ENCODE measurements at regions not wholly inside any gene's neighbourhood (a gene's known extent, or its start where the extent isn't known, plus 50 kb on each side); places are given as distances from the start of the nearest gene placed in this dataset.
"Not testable (repeated sequence)": the region's sequence is repeated elsewhere in the genome, so short reads cannot be mapped to it uniquely, and the experiment has no call there.

- no peak for DNase-seq (ENCODE audit: extremely low read depth, low read depth)
Observed at GRCh38 chr15:25624504-25625177, 185.8 kb upstream of the UBE3A start.

GRCh38 chr15:25623708-25624107, 184.9 kb upstream of the UBE3A start:
- no peak for DNase-seq (ENCODE audit: extremely low read depth, low read depth)

- no peak for DNase-seq (ENCODE audit: extremely low read depth, low read depth)
Observed at GRCh38 chr15:25620466-25620865, 181.6 kb upstream of the UBE3A start.

GRCh38 chr15:25619761-25620160, 180.9 kb upstream of the UBE3A start:
- no peak for DNase-seq (ENCODE audit: extremely low read depth, low read depth)

- no peak for DNase-seq (ENCODE audit: extremely low read depth, low read depth)
Observed at GRCh38 chr15:25619076-25619475, 180.3 kb upstream of the UBE3A start.

- no peak for DNase-seq (ENCODE audit: extremely low read depth, low read depth)
Observed at GRCh38 chr15:25618161-25618560, 179.3 kb upstream of the UBE3A start.

- DNase-seq (ENCODE audit: extremely low read depth, low read depth) = no peak
Observed at GRCh38 chr15:25616471-25616870, 177.6 kb upstream of the UBE3A start.

- no peak for DNase-seq (ENCODE audit: extremely low read depth, low read depth)
Observed at GRCh38 chr15:25613134-25613533, 174.3 kb upstream of the UBE3A start.

GRCh38 chr15:25611603-25612002, 172.8 kb upstream of the UBE3A start:
- no peak for DNase-seq (ENCODE audit: extremely low read depth, low read depth)

- DNase-seq (ENCODE audit: extremely low read depth, low read depth) = no peak
Observed at GRCh38 chr15:25609371-25609770, 170.5 kb upstream of the UBE3A start.

GRCh38 chr15:25608926-25609325, 170.1 kb upstream of the UBE3A start:
- no peak for DNase-seq (ENCODE audit: extremely low read depth, low read depth)

GRCh38 chr15:25605151-25605550, 166.3 kb upstream of the UBE3A start:
- no peak for DNase-seq (ENCODE audit: extremely low read depth, low read depth)

- DNase-seq (ENCODE audit: extremely low read depth, low read depth) = no peak
Observed at GRCh38 chr15:25600751-25601150, 161.9 kb upstream of the UBE3A start.

GRCh38 chr15:25597571-25597970, 158.7 kb upstream of the UBE3A start:
- DNase-seq (ENCODE audit: extremely low read depth, low read depth) = no peak

- DNase-seq (ENCODE audit: extremely low read depth, low read depth) = no peak
Observed at GRCh38 chr15:25596644-25597562, 158.1 kb upstream of the UBE3A start.

- DNase-seq (ENCODE audit: extremely low read depth, low read depth) = no peak
Observed at GRCh38 chr15:25587616-25588340, 149.0 kb upstream of the UBE3A start.

- DNase-seq (ENCODE audit: extremely low read depth, low read depth) = no peak
Observed at GRCh38 chr15:25582886-25583285, 144.1 kb upstream of the UBE3A start.

GRCh38 chr15:25579127-25579526, 140.3 kb upstream of the UBE3A start:
- no peak for DNase-seq (ENCODE audit: extremely low read depth, low read depth)

GRCh38 chr15:25572191-25572590, 133.4 kb upstream of the UBE3A start:
- no peak for DNase-seq (ENCODE audit: extremely low read depth, low read depth)

- no peak for DNase-seq (ENCODE audit: extremely low read depth, low read depth)
Observed at GRCh38 chr15:25568751-25569150, 129.9 kb upstream of the UBE3A start.

GRCh38 chr15:25566545-25566944, 127.7 kb upstream of the UBE3A start:
- DNase-seq (ENCODE audit: extremely low read depth, low read depth) = not testable (repeated sequence)

Data from NCI-H460 (cell line).